ENCODE measurements at regions not wholly inside any gene's neighbourhood (a gene's known extent, or its start where the extent isn't known, plus 50 kb on each side); places are given as distances from the start of the nearest gene placed in this dataset.

- no peak for DNase-seq
Measured at GRCh38 chr4:156487107-156487506, 484.5 kb downstream of the PDGFC start.

GRCh38 chr4:156481845-156482244, 489.8 kb downstream of the PDGFC start:
- DNase-seq, result no peak

- no peak for DNase-seq
Measured at GRCh38 chr4:156477636-156478035, 494.0 kb downstream of the PDGFC start.

GRCh38 chr4:156476359-156476758, 495.2 kb downstream of the PDGFC start:
- DNase-seq, result no peak

- peak; percentile 14 for DNase-seq
Measured at GRCh38 chr4:156475322-156475721, 496.3 kb downstream of the PDGFC start.

DNA sequence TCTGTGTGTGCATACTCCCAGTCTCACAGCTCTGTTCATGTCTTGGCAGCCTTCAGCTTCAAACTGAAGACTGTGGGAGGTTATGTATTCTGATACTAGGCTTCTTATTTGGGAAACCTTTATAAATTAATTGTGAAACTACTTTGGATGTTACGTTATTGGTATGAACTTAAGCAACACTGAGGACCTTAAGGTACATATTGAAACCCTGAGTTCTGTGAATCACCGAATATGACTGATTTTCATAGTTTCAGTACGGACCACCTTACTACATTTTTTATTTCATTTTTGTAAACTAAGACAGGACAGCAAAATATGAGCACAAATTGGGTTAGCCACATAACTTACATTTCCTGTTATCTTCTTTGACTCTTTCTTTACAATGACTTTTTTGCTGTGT, 498.4 kb downstream of the PDGFC start:
- no peak for DNase-seq

DNA sequence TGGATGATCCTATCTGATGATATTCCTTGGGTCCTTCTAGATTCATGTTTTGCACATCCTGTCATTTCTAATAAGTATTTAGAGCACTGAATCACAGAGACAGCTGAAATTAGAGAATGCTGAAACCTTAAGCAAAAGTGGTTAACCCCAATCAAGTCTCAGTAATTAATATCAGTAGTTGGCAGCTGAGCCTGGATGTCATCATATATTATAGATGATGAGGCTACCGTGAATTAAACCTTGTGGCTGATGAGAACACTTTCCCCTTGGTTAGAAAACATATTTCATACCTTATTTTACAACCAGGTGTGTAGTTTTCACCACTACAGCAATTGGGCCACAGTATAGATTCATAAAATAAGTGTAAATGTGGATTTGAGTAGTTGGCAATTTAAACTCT, 499.0 kb downstream of the PDGFC start:
- DNase-seq, result no peak

DNA sequence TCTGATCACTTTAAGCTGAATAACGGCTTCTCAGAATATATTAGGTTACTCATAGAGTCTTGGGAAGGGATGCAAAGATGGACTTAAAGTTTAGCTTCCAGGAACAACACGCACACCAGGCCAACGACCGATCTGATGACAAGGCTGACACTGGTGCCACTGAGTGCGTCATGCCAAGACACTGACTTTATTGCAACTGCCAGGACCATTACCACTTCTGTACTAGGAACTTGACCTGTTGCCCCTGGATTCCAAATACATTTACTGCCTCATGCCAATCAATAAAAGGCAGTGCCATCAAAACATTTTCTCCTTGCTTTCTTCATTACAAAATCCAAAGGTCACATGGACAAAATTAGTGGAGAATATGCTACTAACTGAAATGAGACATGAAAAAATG, 505.9 kb upstream of the CTSO start:
- no peak for DNase-seq

DNA sequence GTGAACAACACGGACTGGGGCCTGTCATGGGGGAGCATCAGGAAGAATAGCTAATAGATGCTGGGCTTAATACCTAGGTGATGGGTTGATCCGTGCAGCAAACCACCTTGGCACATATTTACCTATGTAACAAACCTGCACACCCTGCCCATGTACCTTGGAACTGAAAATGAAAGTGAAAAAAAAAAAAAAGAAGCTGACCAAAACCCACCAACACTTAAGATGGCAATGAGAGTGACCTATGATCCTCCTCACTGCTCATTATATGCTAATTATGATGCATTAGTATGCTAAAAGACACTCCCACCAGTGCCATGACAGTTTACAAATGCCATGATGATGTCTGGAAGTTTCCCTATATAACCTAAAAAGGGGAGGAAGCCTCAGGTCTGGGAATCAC, 503.2 kb upstream of the CTSO start:
- DNase-seq, result no peak

DNA sequence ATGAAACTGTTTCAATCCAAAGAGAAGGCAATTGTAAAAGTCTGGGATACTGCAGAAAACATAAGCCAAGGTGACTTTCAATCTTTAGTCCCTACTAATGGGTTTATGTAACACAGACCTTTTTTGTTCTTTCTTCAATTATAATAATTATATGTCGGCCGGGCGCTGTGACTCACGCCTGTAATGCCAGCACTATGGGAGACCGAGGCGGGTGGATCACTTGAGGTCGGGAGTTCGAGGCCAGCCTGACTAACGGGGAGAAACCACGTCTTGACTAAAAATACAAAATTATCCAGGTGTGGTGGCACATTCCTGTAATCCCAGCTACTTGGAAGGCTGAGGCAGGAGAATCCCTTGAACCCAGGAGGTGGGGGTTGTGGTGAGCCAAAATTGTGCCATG, 489.8 kb upstream of the CTSO start:
- no peak for DNase-seq

DNA sequence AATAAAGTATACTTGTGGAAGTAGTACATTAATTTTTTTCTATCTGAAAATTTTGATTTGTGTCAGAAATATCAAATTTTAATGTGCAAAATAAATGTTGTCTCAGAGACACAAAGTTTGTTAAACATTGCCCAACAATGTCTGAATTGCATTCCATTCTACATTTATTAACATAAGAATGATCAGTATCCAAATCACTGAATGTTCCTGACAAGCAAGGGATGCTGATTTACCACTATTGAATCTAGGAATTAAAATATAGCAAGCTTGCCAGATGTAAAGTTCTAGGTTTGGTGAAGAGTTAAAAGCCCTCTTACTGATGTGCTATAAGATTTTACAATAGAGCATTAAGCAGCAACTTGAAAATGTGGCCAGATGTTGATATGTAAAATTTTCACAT, 489.2 kb upstream of the CTSO start:
- DNase-seq, result no peak

GRCh38 chr4:156439576-156440200, 486.0 kb upstream of the CTSO start:
- DNase-seq, result no peak

DNA sequence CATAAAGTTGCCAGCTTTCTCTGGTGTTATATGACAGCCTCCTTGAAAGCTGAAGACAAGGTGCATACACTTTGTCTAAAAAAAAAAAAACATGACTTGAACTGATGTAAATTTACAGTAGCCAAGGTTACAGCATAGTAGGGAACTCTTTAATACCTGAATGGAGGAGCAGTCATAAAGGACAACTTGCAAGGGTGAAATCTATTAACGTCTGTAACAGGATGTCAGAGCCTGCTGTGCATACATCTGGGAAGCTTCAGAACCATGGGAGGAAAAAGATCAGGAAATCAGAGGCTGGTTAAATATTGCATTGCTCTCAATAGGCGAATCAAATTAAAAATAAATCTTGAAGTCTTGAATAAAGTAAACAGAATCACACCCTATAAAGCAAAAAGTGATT, 484.0 kb upstream of the CTSO start:
- no peak for DNase-seq

DNA sequence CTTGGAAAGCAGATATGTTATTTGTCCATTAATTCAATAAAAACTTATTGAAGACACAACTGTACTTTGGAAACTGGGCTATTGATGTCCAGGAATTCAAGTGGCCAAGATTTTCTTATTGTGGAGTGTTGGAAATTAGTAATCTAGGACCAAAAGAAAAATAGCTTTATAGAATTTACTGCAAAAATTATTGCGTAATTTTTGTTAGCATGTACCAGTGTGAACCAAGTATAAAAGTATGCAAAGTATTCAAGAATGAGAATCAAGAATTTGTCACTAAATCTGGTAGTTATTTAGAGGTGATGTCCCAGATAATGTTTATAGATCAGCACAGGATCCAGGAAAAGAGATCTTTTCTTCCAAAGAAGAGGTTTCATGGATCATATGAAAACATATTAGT, 468.9 kb upstream of the CTSO start:
- DNase-seq, result no peak

GRCh38 chr4:156420623-156421022, 467.0 kb upstream of the CTSO start:
- DNase-seq, result no peak

DNA sequence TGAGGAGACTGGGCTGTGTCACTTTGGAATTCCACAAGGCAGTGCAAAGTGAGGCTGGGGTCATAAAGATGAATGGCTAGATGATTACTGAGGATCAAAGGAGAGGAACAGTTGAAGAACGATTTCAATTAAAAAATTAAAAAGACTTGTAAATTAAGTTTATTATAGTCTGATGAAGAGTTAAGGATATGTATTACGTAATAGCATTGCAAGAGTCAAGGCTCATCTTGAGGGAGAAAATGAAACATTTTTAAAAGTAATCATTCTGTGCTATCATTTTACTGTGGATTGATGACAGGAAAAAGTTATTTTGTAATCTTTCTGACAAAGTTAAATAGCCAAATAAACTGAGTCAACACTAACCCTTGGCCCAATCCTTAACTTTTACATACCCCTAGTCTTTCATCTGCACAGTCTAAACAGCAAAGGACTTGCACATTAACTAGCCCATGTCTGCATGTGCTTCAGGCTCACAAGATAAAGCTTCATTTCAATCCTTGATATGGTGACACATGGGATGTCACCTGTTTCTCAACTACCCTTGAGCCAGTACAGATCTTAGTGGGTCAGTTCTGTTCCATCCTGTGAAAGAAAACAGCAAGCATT, 465.5 kb upstream of the CTSO start:
- no peak for DNase-seq

DNA sequence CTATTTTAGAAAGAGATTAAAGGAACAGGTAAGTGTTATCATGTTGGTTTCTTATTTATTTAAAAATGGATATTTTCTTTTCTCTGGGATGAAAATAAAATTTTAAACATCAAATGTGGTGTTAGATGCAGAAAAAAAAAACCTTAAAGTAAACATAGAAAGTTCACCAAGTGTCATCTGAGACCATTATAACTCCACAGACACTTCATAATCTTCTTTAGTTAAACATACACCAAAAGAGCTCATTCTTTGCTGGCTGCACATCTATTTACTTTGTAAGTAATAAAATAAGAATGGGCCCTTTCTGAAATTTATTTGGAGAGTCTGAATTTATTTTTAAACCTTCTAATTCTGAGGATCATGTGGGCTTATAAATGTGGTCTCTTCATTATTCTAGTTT, 460.7 kb upstream of the CTSO start:
- DNase-seq, result no peak

GRCh38 chr4:156413239-156414135, 459.8 kb upstream of the CTSO start:
- DNase-seq, result no peak

DNA sequence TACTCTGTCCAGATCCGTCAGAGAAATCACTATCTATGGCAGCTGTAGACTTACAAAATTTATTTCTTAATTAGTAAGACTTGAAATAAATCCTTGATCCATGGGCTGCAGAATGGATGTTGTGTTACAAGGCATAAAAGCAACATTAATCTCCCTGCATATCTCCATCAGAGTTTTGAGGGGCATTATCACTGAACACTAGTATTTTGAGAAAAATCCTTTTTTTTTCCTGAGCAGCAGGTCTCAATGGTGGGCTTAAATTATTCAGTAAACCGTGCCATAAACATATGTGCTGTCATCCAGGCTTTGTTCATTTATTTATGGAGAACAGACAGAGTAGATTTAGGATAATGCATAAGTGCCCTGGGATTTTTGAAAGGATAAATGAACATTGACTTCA, 457.9 kb upstream of the CTSO start:
- no peak for DNase-seq

- no peak for DNase-seq
Measured at GRCh38 chr4:156408749-156409148, 455.1 kb upstream of the CTSO start.

GRCh38 chr4:156401371-156401770, 447.7 kb upstream of the CTSO start:
- no peak for DNase-seq

- no peak for DNase-seq
Measured at GRCh38 chr4:156396534-156396933, 442.9 kb upstream of the CTSO start.

DNA sequence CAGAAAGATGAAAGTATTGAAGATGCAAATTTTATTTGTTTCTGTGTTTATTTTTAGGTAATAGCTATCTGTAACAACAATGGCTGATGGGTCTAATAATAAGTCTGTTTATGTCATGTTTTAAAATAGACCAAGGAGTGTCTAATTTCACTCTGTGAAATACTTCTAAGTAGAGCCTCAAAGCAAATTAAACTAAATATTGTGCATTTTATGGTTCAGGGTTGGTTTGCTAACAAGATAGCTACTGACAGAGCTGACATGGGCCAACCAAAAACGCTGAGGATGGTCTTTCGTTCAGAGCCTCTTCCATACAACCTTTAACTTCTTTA, 437.6 kb upstream of the CTSO start:
- DNase-seq, result no peak

DNA sequence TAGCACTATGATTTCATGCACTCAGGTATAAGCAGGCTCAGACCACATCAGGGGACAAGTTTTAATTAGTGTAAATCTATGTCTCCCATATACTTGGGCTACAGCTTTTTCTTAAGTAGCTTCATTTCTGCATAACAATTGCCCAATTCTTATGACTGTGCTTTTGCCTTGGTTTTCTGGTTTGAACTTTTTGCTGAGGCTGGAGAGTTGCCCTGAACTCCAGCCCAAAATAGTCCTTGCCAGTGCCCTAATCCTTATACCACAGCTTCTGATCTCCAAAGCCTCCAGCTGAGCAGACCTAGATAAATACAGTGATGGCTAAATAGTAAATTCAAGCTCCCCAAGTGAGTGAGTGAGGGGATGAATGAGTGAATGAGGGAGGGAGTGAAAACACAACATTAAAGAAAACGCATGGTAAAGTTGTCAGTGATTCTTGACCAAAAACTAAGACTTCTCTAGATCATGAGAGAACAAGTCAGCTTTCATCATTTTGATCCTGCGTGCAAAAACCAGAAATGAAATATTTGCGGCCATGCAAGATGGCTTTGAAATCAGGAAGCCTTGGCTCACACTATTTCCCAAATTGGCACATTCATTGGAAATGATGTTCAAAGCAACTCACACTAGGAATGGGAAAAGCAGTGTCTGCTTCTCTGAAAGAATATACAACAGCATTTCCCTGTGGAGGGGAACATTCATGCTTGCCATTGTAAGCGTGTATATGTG, 437.1 kb upstream of the CTSO start:
- no peak for DNase-seq

All from NCI-H2081 treated with DMSO at 0.1 percent for 48 hours (cell line).